BLaER1 treated with 17β-estradiol and CSF1 and Interleukin-3, amounts not matched to agents 10 nM and 100 nM (cell line): ENCODE measurements at regions not wholly inside any gene's neighbourhood (a gene's known extent, or its start where the extent isn't known, plus 50 kb on each side); places are given as distances from the start of the nearest gene placed in this dataset.

Experiments
- H3K27ac ChIP-seq, 11 experiments: shearing (Covaris generic); formaldehyde crosslinking; 2 replicates each; pipeline ENCODE4 v1.8.1; 2022
- H3K27me3 ChIP-seq, 11 experiments: shearing (Covaris generic); formaldehyde crosslinking; 2 replicates each; pipeline ENCODE4 v1.8.1; 2022
- H3K36me3 ChIP-seq, 11 experiments: shearing (Covaris generic); formaldehyde crosslinking; 2 replicates each; pipeline ENCODE4 v1.8.1; 2022
- H3K4me1 ChIP-seq, 10 experiments: shearing (Covaris generic); formaldehyde crosslinking; 2 replicates each; pipeline ENCODE4 v1.8.1; 2022
- H3K4me2 ChIP-seq, 11 experiments: shearing (Covaris generic); formaldehyde crosslinking; 2 replicates each; pipeline ENCODE4 v1.8.1; 2022
- H3K4me3 ChIP-seq, 10 experiments: shearing (Covaris generic); formaldehyde crosslinking; 2 replicates each; pipeline ENCODE4 v1.8.1; 2022
- H3K9ac ChIP-seq, 11 experiments: shearing (Covaris generic); formaldehyde crosslinking; 2 replicates each; pipeline ENCODE4 v1.8.1; 2022
- H3K9me3 ChIP-seq, 11 experiments: shearing (Covaris generic); formaldehyde crosslinking; replicated peaks in 1 of 11; 2 replicates each; pipeline ENCODE4 v1.8.1; 2022
- H4K20me1 ChIP-seq, 11 experiments: shearing (Covaris generic); formaldehyde crosslinking; 2 replicates each; pipeline ENCODE4 v1.8.1; 2022
- Cebpa-rat ChIP-seq, 11 experiments: shearing (Covaris generic); IDR thresholded peaks; 2 replicates each; pipeline ENCODE4 v1.8.1; 2022

- Histone ChIP-seq H4K20me1 (no peaks in the 10 kb centered on the region), H3K9ac (no peak overlapping the region), H3K4me2 (no peak overlapping the region), H3K4me3 (no peak overlapping the region), H3K9me3 (no peaks in the 10 kb centered on the region), H3K27me3 (no peaks in the 10 kb centered on the region), H3K4me1 (no peaks in the 10 kb centered on the region), H3K27ac (no peak overlapping the region), H3K36me3 (no peaks in the 10 kb centered on the region)
- TF ChIP-seq Cebpa-rat (IDR thresholded peaks at IDR 0.05), result no peak
These were observed 298.8 kb downstream of the KCNC2 start for GRCh38 chr12:74910831-74911230.

GRCh38 chr12:74914378-74914777 is 295.3 kb downstream of the KCNC2 start:
- Histone ChIP-seq H3K9me3 (no peaks in the 10 kb centered on the region), H3K4me1 (no peaks in the 10 kb centered on the region), H4K20me1 (no peaks in the 10 kb centered on the region), H3K9ac (no peak overlapping the region), H3K36me3 (no peaks in the 10 kb centered on the region), H3K4me3 (no peak overlapping the region), H3K27me3 (no peaks in the 10 kb centered on the region), H3K4me2 (no peak overlapping the region), H3K27ac (no peak overlapping the region)
- TF ChIP-seq Cebpa-rat (IDR thresholded peaks at IDR 0.05), result no peak

GRCh38 chr12:74915718-74916117 is 293.9 kb downstream of the KCNC2 start:
- TF ChIP-seq Cebpa-rat (IDR thresholded peaks at IDR 0.05), result no peak
- H3K4me2 ChIP-seq, result no peak overlapping the region
- no peaks in the 10 kb centered on the region for H3K4me1 ChIP-seq
- no peaks in the 10 kb centered on the region for H3K9me3 ChIP-seq
- H4K20me1 ChIP-seq, result no peaks in the 10 kb centered on the region
- H3K27ac ChIP-seq, result no peak overlapping the region
- no peaks in the 10 kb centered on the region for H3K27me3 ChIP-seq
- no peaks in the 10 kb centered on the region for H3K36me3 ChIP-seq
- no peak overlapping the region for H3K9ac ChIP-seq
- H3K4me3 ChIP-seq, result no peak overlapping the region

GRCh38 chr12:74917743-74918142 is 291.9 kb downstream of the KCNC2 start:
- H3K4me1 ChIP-seq, result no peaks in the 10 kb centered on the region
- H3K9ac ChIP-seq, result no peak overlapping the region
- H3K9me3 ChIP-seq, result peaks cover 0 to 4% (median 0%) of the 10 kb centered on the region in 11 experiments; a peak in 1 of 22 replicates
- no peak overlapping the region for H3K4me2 ChIP-seq
- TF ChIP-seq Cebpa-rat (IDR thresholded peaks at IDR 0.05), result no peak
- H4K20me1 ChIP-seq, result no peaks in the 10 kb centered on the region
- H3K4me3 ChIP-seq, result no peak overlapping the region
- H3K27ac ChIP-seq, result no peak overlapping the region
- H3K36me3 ChIP-seq, result no peaks in the 10 kb centered on the region
- no peaks in the 10 kb centered on the region for H3K27me3 ChIP-seq

GRCh38 chr12:74918291-74918690 is 291.3 kb downstream of the KCNC2 start:
- Histone ChIP-seq H3K4me3 (no peak overlapping the region), H4K20me1 (no peaks in the 10 kb centered on the region), H3K9ac (no peak overlapping the region), H3K27me3 (no peaks in the 10 kb centered on the region), H3K27ac (no peak overlapping the region), H3K4me1 (no peaks in the 10 kb centered on the region), H3K9me3 (peaks cover 0 to 9% (median 0%) of the 10 kb centered on the region in 11 experiments; a peak in 1 of 22 replicates), H3K36me3 (no peaks in the 10 kb centered on the region), H3K4me2 (no peak overlapping the region)
- no peak for TF ChIP-seq Cebpa-rat (IDR thresholded peaks at IDR 0.05)

GRCh38 chr12:74922117-74922516 is 287.5 kb downstream of the KCNC2 start:
- Histone ChIP-seq H3K36me3 (no peaks in the 10 kb centered on the region), H3K27ac (no peak overlapping the region), H3K4me3 (no peak overlapping the region), H3K4me2 (no peak overlapping the region), H3K9me3 (peaks cover 0 to 9% (median 0%) of the 10 kb centered on the region in 11 experiments; a peak in 1 of 22 replicates), H3K27me3 (no peaks in the 10 kb centered on the region), H3K9ac (no peak overlapping the region), H4K20me1 (no peaks in the 10 kb centered on the region), H3K4me1 (no peaks in the 10 kb centered on the region)
- TF ChIP-seq Cebpa-rat (IDR thresholded peaks at IDR 0.05), result no peak

- Histone ChIP-seq H3K4me3 (no peak overlapping the region), H3K4me2 (no peak overlapping the region), H3K27me3 (no peaks in the 10 kb centered on the region), H4K20me1 (no peaks in the 10 kb centered on the region), H3K36me3 (no peaks in the 10 kb centered on the region), H3K9ac (no peak overlapping the region), H3K4me1 (no peaks in the 10 kb centered on the region), H3K9me3 (peaks cover 0 to 9% (median 0%) of the 10 kb centered on the region in 11 experiments; a peak in 1 of 22 replicates), H3K27ac (no peak overlapping the region)
- no peak for TF ChIP-seq Cebpa-rat (IDR thresholded peaks at IDR 0.05)
These were observed 287.0 kb downstream of the KCNC2 start for GRCh38 chr12:74922642-74923041.

- Histone ChIP-seq H4K20me1 (no peaks in the 10 kb centered on the region), H3K9me3 (no peaks in the 10 kb centered on the region), H3K4me3 (no peak overlapping the region), H3K4me1 (no peaks in the 10 kb centered on the region), H3K4me2 (no peak overlapping the region), H3K36me3 (no peaks in the 10 kb centered on the region), H3K9ac (no peak overlapping the region), H3K27me3 (no peaks in the 10 kb centered on the region), H3K27ac (no peak overlapping the region)
- no peak for TF ChIP-seq Cebpa-rat (IDR thresholded peaks at IDR 0.05)
These were observed 268.0 kb downstream of the KCNC2 start for GRCh38 chr12:74941670-74942069.

- Histone ChIP-seq H3K36me3 (no peaks in the 10 kb centered on the region), H4K20me1 (no peaks in the 10 kb centered on the region), H3K9me3 (no peaks in the 10 kb centered on the region; a peak in 1 of 22 replicates), H3K4me1 (no peaks in the 10 kb centered on the region), H3K27ac (no peak overlapping the region), H3K4me2 (no peak overlapping the region), H3K4me3 (no peak overlapping the region), H3K9ac (no peak overlapping the region), H3K27me3 (no peaks in the 10 kb centered on the region)
- no peak for TF ChIP-seq Cebpa-rat (IDR thresholded peaks at IDR 0.05)
These were observed 263.9 kb downstream of the KCNC2 start for GRCh38 chr12:74945771-74946198.

GRCh38 chr12:74953697-74954096 is 255.9 kb downstream of the KCNC2 start:
- H3K9ac ChIP-seq, result no peak overlapping the region
- TF ChIP-seq Cebpa-rat (IDR thresholded peaks at IDR 0.05), result no peak

More at GRCh38 chr12:74953697-74954096, 255.9 kb downstream of the KCNC2 start:
- H3K4me2 ChIP-seq, result no peak overlapping the region
- H3K4me1 ChIP-seq, result no peaks in the 10 kb centered on the region
- no peak overlapping the region for H3K4me3 ChIP-seq
- H4K20me1 ChIP-seq, result no peaks in the 10 kb centered on the region
- H3K27ac ChIP-seq, result no peak overlapping the region
- H3K27me3 ChIP-seq, result no peaks in the 10 kb centered on the region
- peaks cover 6 to 12% (median 11%) of the 10 kb centered on the region in 11 experiments; a peak in 16 of 22 replicates for H3K9me3 ChIP-seq
- no peaks in the 10 kb centered on the region for H3K36me3 ChIP-seq
